Stomach (tissue), 8 donors: ENCODE measurements at regions not wholly inside any gene's neighbourhood (a gene's known extent, or its start where the extent isn't known, plus 50 kb on each side); places are given as distances from the start of the nearest gene placed in this dataset.

Experiments used
- DNase-seq, 2 donors: peaks; one replicate each; pipeline versions ENCODE4 v3.0.0 to v3.0.0-alpha.2; 2013 to 2019
- H3K27ac ChIP-seq, 5 donors: fragments of 200-600 bp in 4 of 5; sonication (generic) in 4 of 5; one replicate each; pipeline ENCODE4 v1.5.1; 2013 to 2019; ENCODE audit warnings: mild to moderate bottlenecking in 1 of 5, moderate library complexity in 1 of 5
- H3K27me3 ChIP-seq, 3 donors: fragments of 200-600 bp; sonication (generic); one replicate each; pipeline ENCODE4 v1.5.1; 2017 to 2019; ENCODE audit warnings: mixed run types in 1 of 3
- H3K36me3 ChIP-seq, 4 donors: fragments of 200-600 bp; sonication (generic); 1 replicate in 3 of 4; 2 replicates in 1 of 4; pipeline ENCODE4 v1.5.1; 2016 to 2019
- H3K4me1 ChIP-seq, 4 donors: fragments of 200-600 bp; sonication (generic); one replicate each; pipeline ENCODE4 v1.5.1; 2016 to 2019
- H3K4me3 ChIP-seq, 4 donors: fragments of 200-600 bp; sonication (generic) in 3 of 4; one replicate each; pipeline ENCODE4 v1.5.1; 2016 to 2019; ENCODE audit warnings: mild to moderate bottlenecking in 1 of 4
- H3K9me3 ChIP-seq, 4 donors: fragments of 200-600 bp; sonication (generic); one replicate each; pipeline ENCODE4 v1.5.1; 2016 to 2019
- CTCF ChIP-seq, 7 experiments: fragments of 450-650 bp in 4 of 7; fragments of 200-600 bp in 3 of 7; sonication (generic) in 3 of 7; IDR thresholded peaks; one replicate each; pipeline ENCODE4 v1.5.1; 2016 to 2019; ENCODE audit warnings: antibody characterized with exemption in 7 of 7, control low read depth in 2 of 7, mild to moderate bottlenecking in 1 of 7
- EP300 ChIP-seq: sonication (generic); formaldehyde crosslinking; IDR thresholded peaks from one replicate; pipeline ENCODE4 v1.6.1; 2017; ENCODE audit warnings: antibody characterized with exemption
- POLR2A ChIP-seq, 4 donors: fragments of 450-650 bp; IDR thresholded peaks; one replicate each; pipeline ENCODE4 v1.6.1; 2016; ENCODE audit warnings: antibody characterized with exemption in 4 of 4, control low read depth in 2 of 4, mild to moderate bottlenecking in 1 of 4, moderate library complexity in 1 of 4
- POLR2AphosphoS5 ChIP-seq, 3 donors: sonication (generic); formaldehyde crosslinking; IDR thresholded peaks; one replicate each; pipeline ENCODE4 v1.6.1; 2016; ENCODE audit warnings: antibody characterized with exemption in 3 of 3
- WGBS, 5 donors: extraction: QIAGEN DNeasy Blood & Tissue Kit in 3 of 5; methylation state at CpG; one replicate each; pipeline versions ENCODE4 v1.1.5 to v1.1.7; 2013 to 2018; 5-methylcytosine and 5-hydroxymethylcytosine counted together
- intact Hi-C: fragments of 100-400 bp; cut with DNase I; formaldehyde crosslinking; loops from one replicate; pipeline ENCODE4 v1.15.1; 2023; ENCODE audit warnings: low total_unique reads
- donor health status: healthy with polysubstance abuse.
- donor health status: Bipolar disorder and iron deficiency.
- donor health status: healthy.

GRCh38 chr4:96936886-96937285 is 1097.0 kb downstream of the PDHA2 start:
- intact Hi-C loops = no loop called here

GRCh38 chr4:96946552-96946951 is 1106.7 kb downstream of the PDHA2 start:
- H3K9me3 ChIP-seq = no peaks in the 10 kb centered on the region
- H3K27me3 ChIP-seq = no peaks in the 10 kb centered on the region
- WGBS, 5 donors = 70 to 88% (median 83%) methylated on average over 2 of the region's 2 CpGs
- H3K36me3 ChIP-seq = no peaks in the 10 kb centered on the region
- no peak overlapping the region for H3K4me3 ChIP-seq
- H3K27ac ChIP-seq = no peak overlapping the region
- H3K4me1 ChIP-seq = no peaks in the 10 kb centered on the region
- TF ChIP-seq CTCF (IDR thresholded peaks at IDR 0.05) (no peak), POLR2A (IDR thresholded peaks at IDR 0.05) (no peak), EP300 (no peak), POLR2AphosphoS5 (IDR thresholded peaks at IDR 0.05) (no peak)
- intact Hi-C loops = no loop called here
- DNase-seq = no peak

More at GRCh38 chr4:96936886-96937285, 1097.0 kb downstream of the PDHA2 start:
- H3K27ac ChIP-seq = no peak overlapping the region
- H3K4me3 ChIP-seq = no peak overlapping the region
- WGBS, 5 donors = 89 to 98% (median 94%) methylated on average over 6 of the region's 6 CpGs
- no peaks in the 10 kb centered on the region for H3K36me3 ChIP-seq
- TF ChIP-seq EP300 = no peak
- no peak for TF ChIP-seq CTCF (IDR thresholded peaks at IDR 0.05)
- TF ChIP-seq POLR2AphosphoS5 (IDR thresholded peaks at IDR 0.05) = no peak
- TF ChIP-seq POLR2A (IDR thresholded peaks at IDR 0.05) = no peak
- no peaks in the 10 kb centered on the region for H3K4me1 ChIP-seq
- no peaks in the 10 kb centered on the region for H3K9me3 ChIP-seq
- no peak for DNase-seq
- H3K27me3 ChIP-seq = no peaks in the 10 kb centered on the region

- WGBS, 5 donors = 77 to 92% (median 92%) methylated on average over 1 of the region's 1 CpG
- no peak overlapping the region for H3K27ac ChIP-seq
- H3K36me3 ChIP-seq = no peaks in the 10 kb centered on the region
- no peak overlapping the region for H3K4me3 ChIP-seq
- DNase-seq = no peak
- no peaks in the 10 kb centered on the region for H3K4me1 ChIP-seq
- H3K9me3 ChIP-seq = no peaks in the 10 kb centered on the region
- H3K27me3 ChIP-seq = no peaks in the 10 kb centered on the region
- intact Hi-C loops = no loop called here
- TF ChIP-seq POLR2AphosphoS5 (IDR thresholded peaks at IDR 0.05) (no peak), CTCF (IDR thresholded peaks at IDR 0.05) (no peak), EP300 (no peak), POLR2A (IDR thresholded peaks at IDR 0.05) (no peak)
Observed at GRCh38 chr4:96952610-96953009, 1112.7 kb downstream of the PDHA2 start.

- Histone ChIP-seq H3K9me3 (no peaks in the 10 kb centered on the region), H3K27me3 (no peaks in the 10 kb centered on the region), H3K4me3 (no peak overlapping the region), H3K36me3 (no peaks in the 10 kb centered on the region), H3K4me1 (no peaks in the 10 kb centered on the region), H3K27ac (no peak overlapping the region)
- TF ChIP-seq POLR2A (IDR thresholded peaks at IDR 0.05) (no peak), EP300 (no peak), POLR2AphosphoS5 (IDR thresholded peaks at IDR 0.05) (no peak), CTCF (IDR thresholded peaks at IDR 0.05) (no peak)
- DNase-seq = no peak
- intact Hi-C loops = no loop called here
- 78 to 96% (median 83%) methylated on average over 1 of the region's 1 CpG for WGBS, 5 donors
Observed at GRCh38 chr4:96955226-96955625, 1115.3 kb downstream of the PDHA2 start.
